HepG2 (cell line): ENCODE measurements at regions not wholly inside any gene's neighbourhood (a gene's known extent, or its start where the extent isn't known, plus 50 kb on each side); places are given as distances from the start of the nearest gene placed in this dataset.

Experiments used
- CEBPG ChIP-seq: IDR thresholded peaks from 2 replicates; pipeline ENCODE4 v1.6.1; 2016
- ETV5 ChIP-seq: IDR thresholded peaks from 2 replicates; pipeline ENCODE4 v1.6.1; 2018; ENCODE audit warnings: missing biosample characterization, missing genetic modification reagents, inconsistent platforms, borderline replicate concordance
- HNRNPUL1 ChIP-seq: fragments of 200-400 bp; formaldehyde crosslinking; IDR thresholded peaks from 2 replicates; pipeline ENCODE4 v1.6.1; 2017; ENCODE audit warnings: low read depth, mild to moderate bottlenecking, low read length, moderate library complexity
- HOXA5 ChIP-seq: sonication (generic); formaldehyde crosslinking; IDR thresholded peaks from 2 replicates; pipeline ENCODE4 v1.4.0; 2020; ENCODE audit warnings: missing genetic modification reagents
- MYNN ChIP-seq: sonication (generic); formaldehyde crosslinking; IDR thresholded peaks from 2 replicates; pipeline ENCODE4 v1.4.0; 2020; ENCODE audit warnings: mild to moderate bottlenecking, low read depth, missing genetic modification reagents
- NFAT5 ChIP-seq: sonication (generic); formaldehyde crosslinking; IDR thresholded peaks from 2 replicates; pipeline ENCODE4 v1.4.0; 2020; ENCODE audit warnings: missing genetic modification reagents
- NKX3-1 ChIP-seq: sonication (generic); formaldehyde crosslinking; IDR thresholded peaks from 2 replicates; pipeline ENCODE4 v1.5.0; 2020; ENCODE audit warnings: missing genetic modification reagents
- RAD21 ChIP-seq: fragments of 450-650 bp; formaldehyde crosslinking; IDR thresholded peaks from 2 replicates; pipeline ENCODE4 v1.5.0; 2020; ENCODE audit warnings: mild to moderate bottlenecking
- RFXANK ChIP-seq: IDR thresholded peaks from 2 replicates; pipeline ENCODE4 v1.6.1; 2016
- SETDB1 ChIP-seq: sonication (generic); formaldehyde crosslinking; IDR thresholded peaks from 2 replicates; pipeline ENCODE4 v1.5.1; 2020; ENCODE audit warnings: missing genetic modification reagents, mild to moderate bottlenecking, borderline replicate concordance
- ZNF180 ChIP-seq: sonication (generic); formaldehyde crosslinking; IDR thresholded peaks from 2 replicates; pipeline ENCODE4 v1.4.0; 2020; ENCODE audit warnings: low read depth, missing genetic modification reagents, borderline replicate concordance
- ZNF292 ChIP-seq: sonication (generic); formaldehyde crosslinking; IDR thresholded peaks from 2 replicates; pipeline ENCODE4 v1.8.1; 2022; ENCODE audit warnings: mild to moderate bottlenecking, low read depth, missing genetic modification reagents, borderline replicate concordance
- ZNF33B ChIP-seq: sonication (generic); formaldehyde crosslinking; IDR thresholded peaks from 2 replicates; pipeline ENCODE4 v1.5.1; 2020; ENCODE audit warnings: mild to moderate bottlenecking, missing genetic modification reagents
- ZNF414 ChIP-seq: sonication (generic); formaldehyde crosslinking; IDR thresholded peaks from 2 replicates; pipeline ENCODE4 v1.5.0; 2020; ENCODE audit warnings: missing genetic modification reagents
- ZNF709 ChIP-seq: sonication (generic); formaldehyde crosslinking; IDR thresholded peaks from 2 replicates; pipeline ENCODE4 v1.5.0; 2020; ENCODE audit warnings: mild to moderate bottlenecking, missing genetic modification reagents
- ZNF766 ChIP-seq: sonication (generic); formaldehyde crosslinking; IDR thresholded peaks from 2 replicates; pipeline ENCODE4 v1.5.0; 2020; ENCODE audit warnings: missing genetic modification reagents, borderline replicate concordance
- TF ChIP-seq, protein P1 (sequence below): sonication (generic); formaldehyde crosslinking; IDR thresholded peaks from 2 replicates; pipeline ENCODE4 v1.4.0; 2020; ENCODE audit warnings: missing genetic modification reagents
- TF ChIP-seq, protein P2 (sequence below): sonication (generic); formaldehyde crosslinking; IDR thresholded peaks from 2 replicates; pipeline ENCODE4 v1.4.0; 2020; ENCODE audit warnings: low read depth, missing genetic modification reagents

DNA sequence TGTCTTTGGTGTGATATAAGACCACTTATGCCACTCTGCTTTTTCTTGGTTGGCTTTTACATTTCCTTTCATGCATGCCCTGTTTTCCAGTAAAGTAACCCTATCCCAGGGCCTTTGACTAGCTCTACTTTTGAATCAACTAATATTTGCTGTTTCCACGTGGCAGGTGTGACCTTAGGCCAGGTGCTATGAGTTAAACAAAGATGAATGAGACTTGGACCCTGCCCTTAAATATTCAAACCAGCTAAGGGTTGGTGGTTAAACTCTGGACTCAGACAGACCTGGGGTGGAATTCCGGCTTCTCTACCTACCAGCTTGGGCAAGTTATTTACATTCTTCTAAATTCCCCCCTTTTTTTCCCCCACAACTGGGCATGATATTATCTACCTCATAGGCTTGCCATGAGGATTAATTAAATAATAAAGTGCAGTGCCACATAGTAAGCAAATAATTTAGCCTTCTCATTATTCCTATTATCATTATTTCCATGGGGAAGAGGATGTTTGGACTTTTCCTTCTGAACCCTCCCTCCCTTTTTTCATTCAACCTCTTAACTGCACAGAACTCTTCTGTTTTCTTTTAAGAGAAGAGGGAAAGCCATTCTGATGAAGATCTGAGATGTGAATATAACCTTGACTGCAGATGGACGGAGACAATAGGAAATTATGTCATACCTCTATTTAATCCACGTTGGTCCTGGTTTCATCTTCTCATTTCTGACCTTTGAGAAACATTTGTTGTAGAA is 143.6 kb upstream of the TNFAIP3 start (continued):
- TF ChIP-seq, protein P1, sequence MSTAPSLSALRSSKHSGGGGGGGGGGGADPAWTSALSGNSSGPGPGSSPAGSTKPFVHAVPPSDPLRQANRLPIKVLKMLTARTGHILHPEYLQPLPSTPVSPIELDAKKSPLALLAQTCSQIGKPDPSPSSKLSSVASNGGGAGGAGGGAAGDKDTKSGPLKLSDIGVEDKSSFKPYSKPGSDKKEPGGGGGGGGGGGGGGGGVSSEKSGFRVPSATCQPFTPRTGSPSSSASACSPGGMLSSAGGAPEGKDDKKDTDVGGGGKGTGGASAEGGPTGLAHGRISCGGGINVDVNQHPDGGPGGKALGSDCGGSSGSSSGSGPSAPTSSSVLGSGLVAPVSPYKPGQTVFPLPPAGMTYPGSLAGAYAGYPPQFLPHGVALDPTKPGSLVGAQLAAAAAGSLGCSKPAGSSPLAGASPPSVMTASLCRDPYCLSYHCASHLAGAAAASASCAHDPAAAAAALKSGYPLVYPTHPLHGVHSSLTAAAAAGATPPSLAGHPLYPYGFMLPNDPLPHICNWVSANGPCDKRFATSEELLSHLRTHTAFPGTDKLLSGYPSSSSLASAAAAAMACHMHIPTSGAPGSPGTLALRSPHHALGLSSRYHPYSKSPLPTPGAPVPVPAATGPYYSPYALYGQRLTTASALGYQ (CRISPR knock-in tag), result peak; percentile 97
- TF ChIP-seq ZNF292 (peak; percentile 69; the same call in 1 of the 2 replicates), ZNF33B (CRISPR knock-in tag) (0 out of 2 replicates have a peak, but pooled peaks have one; percentile 53), SETDB1 (no peak), NKX3-1 (CRISPR knock-in tag) (peak; percentile 96), ZNF180 (CRISPR knock-in tag) (no peak), HOXA5 (CRISPR knock-in tag) (peak; percentile 94), ETV5 (peak; percentile 89; the same call in 1 of the 2 replicates), RAD21 (CRISPR knock-in tag) (no peak; the same call in 1 of the 2 replicates), CEBPG (CRISPR knock-in tag) (peak; percentile 52), ZNF709 (peak; percentile 95), HNRNPUL1 (peak; percentile 54; the same call in 1 of the 2 replicates), NFAT5 (CRISPR knock-in tag) (no peak), ZNF766 (CRISPR knock-in tag) (peak; percentile 75; the same call in 1 of the 2 replicates), MYNN (CRISPR knock-in tag) (no peak), RFXANK (CRISPR knock-in tag) (no peak), ZNF414 (CRISPR knock-in tag) (peak; percentile 58; the same call in 1 of the 2 replicates)
- TF ChIP-seq, protein P2, sequence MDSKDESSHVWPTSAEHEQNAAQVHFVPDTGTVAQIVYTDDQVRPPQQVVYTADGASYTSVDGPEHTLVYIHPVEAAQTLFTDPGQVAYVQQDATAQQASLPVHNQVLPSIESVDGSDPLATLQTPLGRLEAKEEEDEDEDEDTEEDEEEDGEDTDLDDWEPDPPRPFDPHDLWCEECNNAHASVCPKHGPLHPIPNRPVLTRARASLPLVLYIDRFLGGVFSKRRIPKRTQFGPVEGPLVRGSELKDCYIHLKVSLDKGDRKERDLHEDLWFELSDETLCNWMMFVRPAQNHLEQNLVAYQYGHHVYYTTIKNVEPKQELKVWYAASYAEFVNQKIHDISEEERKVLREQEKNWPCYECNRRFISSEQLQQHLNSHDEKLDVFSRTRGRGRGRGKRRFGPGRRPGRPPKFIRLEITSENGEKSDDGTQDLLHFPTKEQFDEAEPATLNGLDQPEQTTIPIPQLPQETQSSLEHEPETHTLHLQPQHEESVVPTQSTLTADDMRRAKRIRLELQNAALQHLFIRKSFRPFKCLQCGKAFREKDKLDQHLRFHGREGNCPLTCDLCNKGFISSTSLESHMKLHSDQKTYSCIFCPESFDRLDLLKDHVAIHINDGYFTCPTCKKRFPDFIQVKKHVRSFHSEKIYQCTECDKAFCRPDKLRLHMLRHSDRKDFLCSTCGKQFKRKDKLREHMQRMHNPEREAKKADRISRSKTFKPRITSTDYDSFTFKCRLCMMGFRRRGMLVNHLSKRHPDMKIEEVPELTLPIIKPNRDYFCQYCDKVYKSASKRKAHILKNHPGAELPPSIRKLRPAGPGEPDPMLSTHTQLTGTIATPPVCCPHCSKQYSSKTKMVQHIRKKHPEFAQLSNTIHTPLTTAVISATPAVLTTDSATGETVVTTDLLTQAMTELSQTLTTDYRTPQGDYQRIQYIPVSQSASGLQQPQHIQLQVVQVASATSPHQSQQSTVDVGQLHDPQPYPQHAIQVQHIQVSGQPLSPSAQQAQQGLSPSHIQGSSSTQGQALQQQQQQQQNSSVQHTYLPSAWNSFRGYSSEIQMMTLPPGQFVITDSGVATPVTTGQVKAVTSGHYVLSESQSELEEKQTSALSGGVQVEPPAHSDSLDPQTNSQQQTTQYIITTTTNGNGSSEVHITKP (CRISPR knock-in tag), result peak; percentile 71; the same call in 1 of the 2 replicates
